Hepatocyte (in vitro differentiated cells): ENCODE measurements at regions not wholly inside any gene's neighbourhood (a gene's known extent, or its start where the extent isn't known, plus 50 kb on each side); places are given as distances from the start of the nearest gene placed in this dataset.

Experiments used
- EZH2 ChIP-seq: fragments of 200-600 bp; sonication (generic); IDR thresholded peaks from 2 replicates; pipeline ENCODE4 v1.6.1; 2016; ENCODE audit warnings: antibody characterized with exemption, mild to moderate bottlenecking, borderline replicate concordance
- TF ChIP-seq, protein P1 (sequence below): fragments of 200-600 bp; sonication (generic); IDR thresholded peaks from 2 replicates; pipeline ENCODE4 v1.5.1; 2016; ENCODE audit warnings: antibody characterized with exemption, mild to moderate bottlenecking; ENCODE audit not compliant: poor library complexity

DNA sequence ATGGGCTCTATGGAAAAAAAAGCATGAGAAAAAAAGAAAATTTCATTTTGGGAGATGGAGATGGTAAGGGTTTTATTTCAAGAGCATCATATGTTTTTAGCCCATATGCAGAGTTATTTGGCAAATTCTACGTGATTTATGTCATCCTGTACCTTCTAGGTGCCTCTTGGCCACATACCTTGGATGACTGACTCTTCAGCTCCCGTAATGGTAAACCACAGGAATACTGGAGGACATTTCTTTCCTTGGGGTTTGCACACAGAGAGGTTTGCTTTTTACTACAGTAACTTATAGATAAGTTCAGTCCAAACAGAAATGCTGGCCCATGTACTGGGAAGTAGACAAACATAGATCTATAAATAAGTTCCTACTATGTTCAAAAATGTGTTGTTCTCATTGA, 132.2 kb downstream of the SH3BGRL2 start:
- TF ChIP-seq, protein P1, sequence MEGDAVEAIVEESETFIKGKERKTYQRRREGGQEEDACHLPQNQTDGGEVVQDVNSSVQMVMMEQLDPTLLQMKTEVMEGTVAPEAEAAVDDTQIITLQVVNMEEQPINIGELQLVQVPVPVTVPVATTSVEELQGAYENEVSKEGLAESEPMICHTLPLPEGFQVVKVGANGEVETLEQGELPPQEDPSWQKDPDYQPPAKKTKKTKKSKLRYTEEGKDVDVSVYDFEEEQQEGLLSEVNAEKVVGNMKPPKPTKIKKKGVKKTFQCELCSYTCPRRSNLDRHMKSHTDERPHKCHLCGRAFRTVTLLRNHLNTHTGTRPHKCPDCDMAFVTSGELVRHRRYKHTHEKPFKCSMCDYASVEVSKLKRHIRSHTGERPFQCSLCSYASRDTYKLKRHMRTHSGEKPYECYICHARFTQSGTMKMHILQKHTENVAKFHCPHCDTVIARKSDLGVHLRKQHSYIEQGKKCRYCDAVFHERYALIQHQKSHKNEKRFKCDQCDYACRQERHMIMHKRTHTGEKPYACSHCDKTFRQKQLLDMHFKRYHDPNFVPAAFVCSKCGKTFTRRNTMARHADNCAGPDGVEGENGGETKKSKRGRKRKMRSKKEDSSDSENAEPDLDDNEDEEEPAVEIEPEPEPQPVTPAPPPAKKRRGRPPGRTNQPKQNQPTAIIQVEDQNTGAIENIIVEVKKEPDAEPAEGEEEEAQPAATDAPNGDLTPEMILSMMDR: no peak
- TF ChIP-seq EZH2: no peak
